DND-41 (cell line): ENCODE measurements at regions not wholly inside any gene's neighbourhood (a gene's known extent, or its start where the extent isn't known, plus 50 kb on each side); places are given as distances from the start of the nearest gene placed in this dataset.

Experiments used
- EZH2 ChIP-seq: IDR thresholded peaks from 3 replicates; pipeline ENCODE4 v1.6.1; 2012; ENCODE audit warnings: borderline replicate concordance, low read depth, mild to moderate bottlenecking, moderate library complexity, low read length, inconsistent platforms; ENCODE audit not compliant: severe bottlenecking
- TF ChIP-seq, protein P1 (sequence below): IDR thresholded peaks from 2 replicates; pipeline ENCODE4 v1.5.1; 2012; ENCODE audit warnings: borderline replicate concordance, low read length, moderate library complexity, mild to moderate bottlenecking; ENCODE audit not compliant: poor library complexity, severe bottlenecking; ENCODE audit errors: extremely low read depth

- TF ChIP-seq, protein P1, sequence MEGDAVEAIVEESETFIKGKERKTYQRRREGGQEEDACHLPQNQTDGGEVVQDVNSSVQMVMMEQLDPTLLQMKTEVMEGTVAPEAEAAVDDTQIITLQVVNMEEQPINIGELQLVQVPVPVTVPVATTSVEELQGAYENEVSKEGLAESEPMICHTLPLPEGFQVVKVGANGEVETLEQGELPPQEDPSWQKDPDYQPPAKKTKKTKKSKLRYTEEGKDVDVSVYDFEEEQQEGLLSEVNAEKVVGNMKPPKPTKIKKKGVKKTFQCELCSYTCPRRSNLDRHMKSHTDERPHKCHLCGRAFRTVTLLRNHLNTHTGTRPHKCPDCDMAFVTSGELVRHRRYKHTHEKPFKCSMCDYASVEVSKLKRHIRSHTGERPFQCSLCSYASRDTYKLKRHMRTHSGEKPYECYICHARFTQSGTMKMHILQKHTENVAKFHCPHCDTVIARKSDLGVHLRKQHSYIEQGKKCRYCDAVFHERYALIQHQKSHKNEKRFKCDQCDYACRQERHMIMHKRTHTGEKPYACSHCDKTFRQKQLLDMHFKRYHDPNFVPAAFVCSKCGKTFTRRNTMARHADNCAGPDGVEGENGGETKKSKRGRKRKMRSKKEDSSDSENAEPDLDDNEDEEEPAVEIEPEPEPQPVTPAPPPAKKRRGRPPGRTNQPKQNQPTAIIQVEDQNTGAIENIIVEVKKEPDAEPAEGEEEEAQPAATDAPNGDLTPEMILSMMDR = no peak
- TF ChIP-seq EZH2 = no peak
These were observed 301.1 kb downstream of the PIK3C3 start for GRCh38 chr18:42255908-42256765.
